Ishikawa (cell line): ENCODE measurements at regions not wholly inside any gene's neighbourhood (a gene's known extent, or its start where the extent isn't known, plus 50 kb on each side); places are given as distances from the start of the nearest gene placed in this dataset.

Experiments
- CEBPB ChIP-seq: IDR thresholded peaks from 2 replicates; pipeline ENCODE4 v1.6.1; 2012
- CREB1 ChIP-seq: IDR thresholded peaks from 2 replicates; pipeline ENCODE4 v1.6.1; 2012; ENCODE audit warnings: low read depth
- EGR1 ChIP-seq: IDR thresholded peaks from 2 replicates; pipeline ENCODE4 v1.6.1; 2012
- EP300 ChIP-seq: IDR thresholded peaks from 2 replicates; pipeline ENCODE4 v1.6.1; 2012; ENCODE audit warnings: borderline replicate concordance
- FOXM1 ChIP-seq: IDR thresholded peaks from 2 replicates; pipeline ENCODE4 v1.6.1; 2012; ENCODE audit warnings: low read depth, borderline replicate concordance
- MAX ChIP-seq: IDR thresholded peaks from 2 replicates; pipeline ENCODE4 v1.6.1; 2012
- NFIC ChIP-seq: IDR thresholded peaks from 2 replicates; pipeline ENCODE4 v1.6.1; 2012
- RAD21 ChIP-seq: IDR thresholded peaks from 2 replicates; pipeline ENCODE4 v1.6.1; 2012; ENCODE audit warnings: low read depth
- REST ChIP-seq: IDR thresholded peaks from 2 replicates; pipeline ENCODE4 v1.6.1; 2012; ENCODE audit warnings: low read depth, mild to moderate bottlenecking
- TAF1 ChIP-seq: IDR thresholded peaks from 2 replicates; pipeline ENCODE4 v1.6.1; 2012; ENCODE audit warnings: low read depth, mild to moderate bottlenecking
- TCF12 ChIP-seq: IDR thresholded peaks from 2 replicates; pipeline ENCODE4 v1.6.1; 2012; ENCODE audit warnings: low read depth
- TEAD4 ChIP-seq: IDR thresholded peaks from 2 replicates; pipeline ENCODE4 v1.6.1; 2012
- USF1 ChIP-seq: IDR thresholded peaks from 2 replicates; pipeline ENCODE4 v1.6.1; 2012
- YY1 ChIP-seq: IDR thresholded peaks from 2 replicates; pipeline ENCODE4 v1.6.1; 2012; ENCODE audit warnings: low read depth
- ZBTB7A ChIP-seq: IDR thresholded peaks from 2 replicates; pipeline ENCODE4 v1.6.1; 2012; ENCODE audit warnings: low read depth

- no peak for TF ChIP-seq TAF1
- TF ChIP-seq CEBPB = no peak
- TF ChIP-seq YY1 = no peak
- TF ChIP-seq TEAD4 = no peak
Observed at GRCh38 chr15:95162967-95163531, 931.7 kb downstream of the MCTP2 start.

- TF ChIP-seq YY1 (no peak), RAD21 (no peak), REST (no peak), NFIC (no peak), ZBTB7A (no peak), EP300 (no peak), EGR1 (no peak), CEBPB (no peak), USF1 (no peak), FOXM1 (no peak), TCF12 (no peak), CREB1 (no peak), TAF1 (no peak), TEAD4 (no peak), MAX (no peak)
Observed at GRCh38 chr15:95168152-95168551, 936.8 kb downstream of the MCTP2 start.

GRCh38 chr15:95168951-95169431, 937.6 kb downstream of the MCTP2 start:
- no peak for TF ChIP-seq TEAD4
- no peak for TF ChIP-seq NFIC
- TF ChIP-seq TAF1 = no peak
- TF ChIP-seq RAD21 = no peak
- TF ChIP-seq CREB1 = no peak
- TF ChIP-seq EP300 = no peak
- no peak for TF ChIP-seq ZBTB7A
- TF ChIP-seq USF1 = no peak
- TF ChIP-seq TCF12 = no peak
- TF ChIP-seq YY1 = no peak
- TF ChIP-seq REST = no peak
- TF ChIP-seq FOXM1 = no peak
- no peak for TF ChIP-seq MAX
- no peak for TF ChIP-seq CEBPB
- TF ChIP-seq EGR1 = no peak

- no peak for TF ChIP-seq USF1
- TF ChIP-seq EGR1 = no peak
- no peak for TF ChIP-seq RAD21
- TF ChIP-seq NFIC = no peak
- TF ChIP-seq FOXM1 = no peak
- no peak for TF ChIP-seq TAF1
- TF ChIP-seq REST = no peak
Observed at GRCh38 chr15:95169541-95170459, 938.4 kb downstream of the MCTP2 start.
